HG02610 (cell line): ENCODE measurements at regions not wholly inside any gene's neighbourhood (a gene's known extent, or its start where the extent isn't known, plus 50 kb on each side); places are given as distances from the start of the nearest gene placed in this dataset.
A peak's percentile ranks its signal among the peaks of the same experiment; 100 is the strongest.
"Not testable (repeated sequence)": the region's sequence is repeated elsewhere in the genome, so short reads cannot be mapped to it uniquely, and the experiment has no call there.

Source experiments
- ATAC-seq: cut with Tn5 transposase; IDR thresholded peaks from one replicate; pipeline ENCODE4 v1.9.1; 2021; ENCODE audit warnings: mild to moderate bottlenecking, moderate library complexity; ENCODE audit not compliant: unreplicated experiment

- peak; percentile 51 for ATAC-seq
Observed at GRCh38 chr10:21368022-21368582, 157.4 kb downstream of the SKIDA1 start.

- not testable (repeated sequence) for ATAC-seq
Observed at GRCh38 chr10:21366108-21366507, 159.4 kb downstream of the SKIDA1 start.

DNA sequence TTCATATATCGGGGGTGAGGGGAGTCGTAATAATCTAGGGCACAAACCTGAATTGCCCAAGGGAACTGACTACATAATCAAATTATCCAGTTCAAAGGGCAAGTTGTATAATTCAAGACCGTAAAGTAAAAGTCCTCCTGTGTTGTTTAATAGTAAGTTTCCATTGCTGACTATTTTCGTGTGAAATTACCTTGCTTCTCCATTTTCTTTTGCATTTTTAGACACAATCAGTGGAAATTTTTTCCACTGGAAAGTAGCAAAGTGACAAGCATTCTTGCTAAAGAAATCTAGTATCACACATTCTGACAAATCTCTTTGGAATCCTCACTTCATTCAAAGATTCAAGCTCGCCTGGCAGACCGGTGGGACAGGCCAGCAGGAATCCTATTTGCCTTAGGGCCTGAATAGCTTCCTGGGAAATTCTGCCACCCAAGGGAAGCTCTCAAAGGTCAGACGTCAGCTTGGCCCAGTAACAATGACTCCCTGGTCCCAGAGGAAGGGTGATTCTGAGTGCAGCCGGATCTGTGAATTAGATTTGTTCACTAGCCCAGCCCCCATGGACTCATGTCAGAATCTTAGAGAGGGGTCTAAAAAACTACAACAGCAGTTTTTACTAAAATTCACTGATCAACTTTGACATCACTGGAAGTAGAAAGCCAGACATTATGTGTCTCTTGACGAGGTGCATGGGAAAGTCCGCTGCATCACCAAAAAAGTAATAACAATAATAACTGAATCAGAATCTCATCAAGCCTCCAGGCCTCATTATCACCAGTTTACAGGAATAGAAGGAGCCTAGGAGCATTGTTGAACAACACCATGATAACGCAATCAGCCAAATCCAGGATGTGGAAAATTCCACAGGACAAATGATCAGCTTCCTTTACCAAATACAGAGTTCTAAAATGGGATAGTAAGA, 161.0 kb downstream of the SKIDA1 start:
- ATAC-seq = no peak

DNA sequence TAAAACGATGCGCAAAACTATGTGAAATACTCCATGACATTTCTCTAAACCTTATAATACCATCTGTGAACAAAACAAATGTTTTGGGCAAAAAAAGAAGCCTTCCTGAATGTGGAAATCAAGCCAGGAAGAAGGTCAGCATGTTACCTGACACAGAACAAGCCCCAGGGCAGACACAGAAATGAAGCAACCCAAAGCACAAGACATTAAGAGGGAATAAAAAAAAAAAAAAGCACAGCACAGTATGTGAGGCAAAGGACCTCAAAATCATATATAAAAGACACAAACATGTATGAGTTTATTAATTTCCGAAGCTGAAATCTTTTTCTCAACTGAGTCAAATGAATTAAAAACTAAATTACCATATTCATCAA, 161.8 kb downstream of the SKIDA1 start:
- no peak for ATAC-seq

DNA sequence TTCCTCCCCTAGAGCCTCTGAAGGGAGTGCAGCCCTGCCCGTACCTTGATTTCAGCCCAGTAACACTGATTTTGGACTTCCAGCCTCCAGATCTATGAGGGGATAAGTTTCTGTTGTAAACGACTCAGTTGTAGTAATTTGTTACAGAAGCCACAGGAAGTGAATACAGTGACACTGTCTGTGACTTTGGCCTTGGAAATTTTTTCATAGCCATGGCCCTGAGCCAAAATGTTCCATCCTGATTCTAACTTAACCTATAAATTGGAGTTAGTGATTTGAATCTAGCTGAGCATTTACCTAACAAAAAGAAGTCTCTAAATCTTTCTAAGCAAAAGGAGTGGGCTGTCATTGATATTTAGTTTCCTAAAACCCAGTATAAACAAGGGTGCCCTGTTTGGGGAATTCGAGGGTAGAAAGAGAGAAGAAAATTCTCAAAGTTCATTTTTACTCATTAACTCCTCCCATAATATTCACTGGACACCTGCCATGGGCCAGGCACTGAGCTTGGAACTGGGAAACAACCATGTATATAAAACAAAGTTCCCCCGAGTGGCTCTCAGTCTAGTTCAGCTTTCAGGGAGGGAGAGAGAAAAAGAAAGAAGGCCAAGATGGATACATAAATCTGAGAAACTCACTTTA, 162.3 kb downstream of the SKIDA1 start:
- no peak for ATAC-seq

- no peak for ATAC-seq
Observed at GRCh38 chr10:21359202-21359601, 166.3 kb downstream of the SKIDA1 start.

DNA sequence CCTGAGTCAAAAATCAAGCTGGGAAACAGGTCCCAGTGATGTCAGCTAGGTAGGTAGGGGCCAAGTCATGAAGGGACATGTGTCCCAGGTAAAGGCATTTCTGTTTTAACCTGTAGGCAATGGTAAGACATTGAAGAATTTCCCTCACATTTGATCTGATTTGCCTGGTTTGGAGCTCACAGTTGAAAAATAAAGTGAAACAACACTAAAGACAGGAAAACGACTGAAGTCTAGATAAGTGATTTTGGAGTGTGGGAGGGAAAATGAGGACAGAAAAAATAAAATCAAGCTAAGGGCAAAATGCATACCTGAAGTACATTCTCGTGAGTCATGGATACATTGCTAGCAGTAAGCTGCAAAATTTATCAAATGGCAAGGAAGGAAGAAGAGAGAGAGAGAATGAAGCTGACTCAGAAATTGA, 169.9 kb downstream of the SKIDA1 start:
- ATAC-seq = no peak

DNA sequence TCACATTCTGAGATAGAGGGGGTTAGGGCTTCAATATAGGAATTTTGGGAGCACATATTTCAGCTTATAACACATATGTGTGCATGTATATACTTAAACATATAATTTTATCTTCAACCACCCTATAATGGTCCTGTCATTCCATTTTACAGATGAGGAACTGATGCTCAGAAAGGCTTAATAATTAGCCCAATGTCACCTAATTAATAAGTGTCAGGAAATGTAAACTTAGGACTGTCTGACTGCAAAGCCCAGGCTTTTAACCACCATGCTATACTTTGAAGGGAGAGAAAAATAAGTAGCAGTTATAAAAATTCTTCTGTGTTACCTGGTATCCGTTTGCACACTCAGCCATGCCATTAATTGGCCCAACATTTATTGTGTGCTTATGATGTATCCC, 172.6 kb downstream of the SKIDA1 start:
- no peak for ATAC-seq

DNA sequence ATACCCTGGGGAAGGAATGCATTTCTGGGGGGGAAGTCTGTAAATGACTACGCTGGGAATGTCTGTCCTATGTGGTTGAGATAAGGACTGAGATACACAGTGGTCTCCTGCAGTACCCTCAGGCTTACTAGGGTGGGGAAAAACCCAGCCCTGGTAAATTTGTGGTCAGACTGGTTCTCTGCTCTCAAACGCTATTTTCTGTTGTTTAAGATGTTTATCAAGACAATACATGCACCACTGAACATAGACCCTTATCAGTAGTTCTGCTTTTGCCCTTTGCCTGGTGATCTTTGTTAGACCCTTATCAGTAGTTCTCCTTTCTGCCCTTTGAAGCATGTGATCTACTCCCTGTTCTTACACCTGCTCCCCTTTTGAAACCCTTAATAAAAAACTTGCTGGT, 173.9 kb downstream of the SKIDA1 start:
- ATAC-seq = not testable (repeated sequence)

GRCh38 chr10:21349912-21350286, 175.6 kb downstream of the SKIDA1 start:
- ATAC-seq = no peak

GRCh38 chr10:21347785-21348170, 177.7 kb downstream of the SKIDA1 start:
- no peak for ATAC-seq

DNA sequence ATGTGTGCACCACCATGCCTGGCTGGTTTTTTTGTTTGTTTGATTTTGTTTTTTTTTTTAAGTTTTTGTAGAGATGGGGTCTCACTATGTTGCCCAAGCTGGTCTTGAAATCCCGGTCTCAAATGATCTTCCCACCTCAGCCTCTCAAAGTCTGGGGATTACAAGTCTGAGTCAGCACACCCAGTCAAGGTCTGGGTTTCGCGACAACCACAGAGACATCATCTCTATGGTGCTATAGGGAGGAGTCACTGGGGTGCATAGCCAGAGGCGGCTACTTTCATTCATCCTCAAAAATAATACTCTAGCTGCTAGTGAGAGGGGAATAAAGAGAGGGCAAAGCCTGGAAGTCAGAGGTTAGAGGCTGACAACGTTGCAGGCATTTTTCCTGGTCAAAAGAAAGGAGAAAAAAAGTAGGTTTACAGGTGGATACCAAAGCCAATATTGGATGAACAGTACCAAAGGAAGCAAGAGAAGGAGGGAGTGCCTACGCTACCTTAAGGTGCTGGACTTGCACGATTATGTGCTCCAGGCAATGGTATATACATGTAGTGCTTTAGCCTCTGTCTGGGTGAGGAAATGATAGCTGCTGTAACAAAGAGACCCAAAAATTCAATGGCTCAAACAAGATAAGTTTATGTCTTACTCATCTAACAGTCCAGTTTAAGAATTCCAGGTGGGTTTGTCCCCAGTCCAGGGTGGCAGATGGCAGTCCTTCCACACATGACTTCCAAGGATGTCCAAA, 178.3 kb downstream of the SKIDA1 start:
- no peak for ATAC-seq

- no peak for ATAC-seq
Observed at GRCh38 chr10:21343087-21343486, 182.4 kb downstream of the SKIDA1 start.

DNA sequence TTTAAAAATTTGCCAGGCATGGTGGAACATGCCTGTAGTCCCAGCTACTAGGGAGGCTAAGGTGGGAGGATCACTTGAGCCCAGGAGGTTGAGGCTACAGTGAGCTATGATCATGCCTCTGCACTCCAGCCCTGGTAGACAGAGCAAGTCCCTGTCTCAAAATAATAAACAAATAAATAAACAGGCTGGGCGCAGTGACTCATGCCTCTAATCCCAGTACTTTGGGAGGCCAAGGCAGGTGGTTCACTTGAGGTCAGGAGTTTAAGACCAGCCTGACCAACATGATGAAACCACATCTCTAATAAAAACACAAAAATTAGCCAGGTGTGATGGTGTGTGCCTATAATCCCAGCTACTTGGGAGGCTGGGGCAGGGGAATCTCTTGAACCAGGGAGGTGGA, 183.0 kb downstream of the SKIDA1 start:
- ATAC-seq = not testable (repeated sequence)

GRCh38 chr10:21340331-21340730, 185.2 kb downstream of the SKIDA1 start:
- ATAC-seq = no peak

DNA sequence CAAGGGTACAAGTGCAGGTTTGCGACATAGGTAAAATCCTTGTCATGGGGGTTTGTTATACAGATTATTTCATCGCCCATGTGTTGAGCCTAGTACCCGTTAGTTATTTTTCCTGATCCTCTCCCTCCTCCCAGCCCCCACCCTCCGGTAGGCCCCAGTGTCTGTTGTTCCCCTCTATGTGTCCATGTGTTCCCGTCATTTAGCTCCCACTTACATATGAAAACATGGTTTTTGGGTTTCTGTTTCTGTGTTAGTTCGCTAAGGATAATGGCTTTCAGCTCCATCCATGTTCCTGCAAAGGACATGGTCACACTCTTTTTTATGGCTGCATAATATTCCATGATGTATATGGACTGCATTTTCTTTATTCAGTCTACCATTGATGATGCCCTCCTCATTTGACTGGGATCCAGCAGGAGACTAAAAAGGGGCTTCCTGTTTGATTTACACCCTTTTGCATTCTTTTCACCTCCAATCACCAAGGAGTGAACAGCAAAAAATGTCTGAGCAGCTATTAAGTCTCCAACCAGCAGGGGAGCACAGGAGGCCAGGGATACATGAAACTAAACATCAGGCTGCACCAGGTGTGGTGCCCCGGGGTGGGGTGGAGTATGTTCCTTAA, 188.2 kb downstream of the SKIDA1 start:
- ATAC-seq = no peak

DNA sequence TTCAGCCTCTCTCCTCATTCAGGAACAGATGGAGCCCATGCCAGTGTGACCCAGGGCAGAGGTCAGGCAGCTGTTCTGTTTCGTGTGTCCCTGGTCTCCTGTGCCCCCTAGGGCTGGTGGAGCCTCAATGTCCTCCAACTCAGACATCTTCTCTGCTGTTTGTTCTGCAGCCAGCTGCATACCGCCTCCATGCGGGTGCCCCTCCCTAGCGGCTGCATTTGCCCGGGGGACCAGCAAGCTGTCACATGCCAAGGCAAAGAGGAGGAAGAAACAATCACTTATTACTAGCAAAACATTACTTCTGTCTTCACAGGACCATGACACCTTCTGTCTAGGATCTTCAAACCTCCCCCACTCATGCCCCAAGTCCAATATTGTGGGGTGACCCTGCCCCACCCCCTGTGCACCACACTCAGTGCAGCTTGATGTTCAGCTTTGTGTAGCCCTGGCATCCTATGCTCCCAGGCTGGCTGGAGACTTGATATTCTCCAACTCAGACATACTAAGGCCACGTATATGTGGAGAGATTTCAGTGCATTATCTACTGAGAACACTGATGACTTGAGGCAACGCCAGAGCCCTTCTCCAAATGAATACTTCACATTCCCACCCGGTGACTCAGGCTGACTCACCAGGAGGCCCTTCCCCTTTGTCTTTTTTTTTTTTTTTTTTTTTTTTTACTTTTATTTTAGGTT, 188.9 kb downstream of the SKIDA1 start:
- ATAC-seq = no peak

DNA sequence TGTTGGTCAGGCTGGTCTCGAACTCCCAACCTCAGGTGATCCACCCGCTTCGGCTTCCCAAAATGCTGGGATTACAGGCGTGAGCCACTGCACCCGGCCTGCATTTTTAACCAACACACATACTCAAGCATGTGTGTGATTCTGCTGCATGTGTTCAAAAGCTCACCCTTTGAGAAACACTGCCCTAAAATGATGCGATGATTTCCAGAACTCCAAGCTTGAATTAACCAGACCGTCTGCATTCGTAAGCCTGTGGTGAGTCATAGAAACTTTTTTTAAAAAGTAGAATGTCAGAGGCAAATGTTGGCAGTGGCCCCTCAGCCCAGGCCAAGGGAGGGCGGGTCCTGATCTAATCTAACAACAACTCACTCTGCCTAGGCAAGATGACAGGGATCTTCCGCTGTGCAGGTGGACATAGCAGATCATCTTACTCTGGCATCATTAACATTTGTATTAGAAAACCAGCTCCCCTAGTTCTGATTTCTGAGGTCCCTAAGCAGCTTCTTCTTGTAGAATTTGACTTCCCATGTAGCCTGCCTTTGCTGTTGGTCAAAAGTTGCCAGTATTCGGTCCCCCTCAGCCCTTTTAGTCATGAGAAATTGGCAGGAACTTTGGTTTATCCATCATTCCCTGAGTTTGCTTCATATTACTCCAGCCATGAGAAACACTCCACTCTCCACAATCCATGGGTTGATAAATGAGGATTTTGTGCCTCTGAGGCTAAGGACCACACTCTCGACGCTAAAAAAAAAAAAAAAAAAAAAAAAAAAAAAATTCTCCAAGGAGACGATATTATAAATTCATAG, 190.4 kb downstream of the SKIDA1 start:
- no peak for ATAC-seq

DNA sequence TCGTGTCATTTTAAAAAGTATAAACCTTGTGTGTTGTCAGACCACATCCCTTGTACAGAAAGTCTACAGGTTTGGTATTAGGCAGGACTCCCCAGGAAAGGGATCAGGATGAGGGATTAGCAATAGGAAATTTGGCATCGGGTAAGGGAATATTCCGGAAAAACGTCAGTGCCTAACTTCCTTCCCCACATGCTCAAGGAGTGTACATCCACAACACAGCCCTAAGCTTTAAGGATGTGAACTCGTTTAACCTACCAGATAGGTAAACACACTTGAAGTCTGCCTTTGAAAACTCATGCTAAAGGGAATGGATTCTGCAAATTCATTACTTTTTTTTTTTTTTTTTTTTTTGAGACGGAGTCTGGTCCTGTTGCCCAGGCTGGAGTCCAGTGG, 194.9 kb downstream of the SKIDA1 start:
- ATAC-seq = no peak
